HG03354 (cell line): ENCODE measurements at regions not wholly inside any gene's neighbourhood (a gene's known extent, or its start where the extent isn't known, plus 50 kb on each side); places are given as distances from the start of the nearest gene placed in this dataset.

Experiments
- ATAC-seq: cut with Tn5 transposase; IDR thresholded peaks from one replicate; pipeline ENCODE4 v1.9.1; 2021; ENCODE audit warnings: mild to moderate bottlenecking; ENCODE audit not compliant: unreplicated experiment, poor library complexity, severe bottlenecking

GRCh38 chr3:55349851-55350250 is 137.3 kb downstream of the WNT5A start:
- no peak for ATAC-seq

- ATAC-seq = no peak
Observed at GRCh38 chr3:55343486-55344357, 143.4 kb downstream of the WNT5A start.

GRCh38 chr3:55341502-55342031 is 145.5 kb downstream of the WNT5A start:
- ATAC-seq = no peak

- ATAC-seq = no peak
Observed at GRCh38 chr3:55339819-55340218, 147.3 kb downstream of the WNT5A start.

GRCh38 chr3:55339390-55339789 is 147.7 kb downstream of the WNT5A start:
- ATAC-seq = no peak

GRCh38 chr3:55337641-55338180 is 149.4 kb downstream of the WNT5A start:
- no peak for ATAC-seq

- ATAC-seq = no peak
Observed at GRCh38 chr3:55333923-55334322, 153.2 kb downstream of the WNT5A start.

- ATAC-seq = no peak
Observed at GRCh38 chr3:55333046-55333445, 154.1 kb downstream of the WNT5A start.

GRCh38 chr3:55332176-55332575 is 154.9 kb downstream of the WNT5A start:
- no peak for ATAC-seq

- no peak for ATAC-seq
Observed at GRCh38 chr3:55331524-55331923, 155.6 kb downstream of the WNT5A start.

- ATAC-seq = no peak
Observed at GRCh38 chr3:55330756-55331155, 156.3 kb downstream of the WNT5A start.

- ATAC-seq = no peak
Observed at GRCh38 chr3:55330355-55330754, 156.8 kb downstream of the WNT5A start.

GRCh38 chr3:55329849-55330248 is 157.3 kb downstream of the WNT5A start:
- ATAC-seq = no peak

- no peak for ATAC-seq
Observed at GRCh38 chr3:55327131-55327920, 159.8 kb downstream of the WNT5A start.

GRCh38 chr3:55322638-55323037 is 164.5 kb downstream of the WNT5A start:
- ATAC-seq = no peak

- no peak for ATAC-seq
Observed at GRCh38 chr3:55320928-55321327, 166.2 kb downstream of the WNT5A start.

- ATAC-seq = no peak
Observed at GRCh38 chr3:55315396-55315795, 171.7 kb downstream of the WNT5A start.

GRCh38 chr3:55313666-55314065 is 173.4 kb downstream of the WNT5A start:
- no peak for ATAC-seq

- no peak for ATAC-seq
Observed at GRCh38 chr3:55309336-55309735, 177.8 kb downstream of the WNT5A start.

- ATAC-seq = no peak
Observed at GRCh38 chr3:55307622-55308021, 179.5 kb downstream of the WNT5A start.
